HCT116 (cell line): ENCODE measurements at regions not wholly inside any gene's neighbourhood (a gene's known extent, or its start where the extent isn't known, plus 50 kb on each side); places are given as distances from the start of the nearest gene placed in this dataset.

Experiments
- CEBPB ChIP-seq: IDR thresholded peaks from 2 replicates; pipeline ENCODE4 v1.6.1; 2012; ENCODE audit warnings: low read depth
- EGR1 ChIP-seq: IDR thresholded peaks from 2 replicates; pipeline ENCODE4 v1.6.1; 2012; ENCODE audit warnings: low read depth
- JUND ChIP-seq: IDR thresholded peaks from 2 replicates; pipeline ENCODE4 v1.6.1; 2012
- POLR2A ChIP-seq: IDR thresholded peaks from 2 replicates; pipeline ENCODE4 v1.7.0; 2011; ENCODE audit warnings: borderline replicate concordance; ENCODE audit not compliant: insufficient read depth, insufficient read length; ENCODE audit errors: extremely low read depth
- RAD21 ChIP-seq: IDR thresholded peaks from 2 replicates; pipeline ENCODE4 v1.6.1; 2012; ENCODE audit warnings: low read depth, mild to moderate bottlenecking
- SP1 ChIP-seq: IDR thresholded peaks from 2 replicates; pipeline ENCODE4 v1.6.1; 2012; ENCODE audit warnings: low read depth
- YY1 ChIP-seq: IDR thresholded peaks from 2 replicates; pipeline ENCODE4 v1.6.1; 2011; ENCODE audit warnings: low read length, low read depth, moderate library complexity, mild to moderate bottlenecking; ENCODE audit not compliant: insufficient replicate concordance; ENCODE audit errors: extremely low read depth
- TF ChIP-seq, protein P1 (sequence below), 3 experiments: fragments of 200-600 bp in 1 of 3; sonication (generic) in 1 of 3; IDR thresholded peaks in 2 of 3; conservative IDR thresholded peaks in 1 of 3; 2 replicates each; pipeline ENCODE4 v1.5.1; 2012 to 2017; ENCODE audit warnings: low read depth in 2 of 3, low read length in 2 of 3, antibody characterized with exemption in 1 of 3, borderline replicate concordance in 1 of 3, control low read depth in 1 of 3, mild to moderate bottlenecking in 1 of 3, mixed read lengths in 1 of 3, mixed run types in 1 of 3, moderate library complexity in 1 of 3; ENCODE audit not compliant: insufficient read depth in 1 of 3
- TF ChIP-seq, protein P2 (sequence below): IDR thresholded peaks from 2 replicates; pipeline ENCODE4 v1.6.1; 2012; ENCODE audit warnings: low read depth

DNA sequence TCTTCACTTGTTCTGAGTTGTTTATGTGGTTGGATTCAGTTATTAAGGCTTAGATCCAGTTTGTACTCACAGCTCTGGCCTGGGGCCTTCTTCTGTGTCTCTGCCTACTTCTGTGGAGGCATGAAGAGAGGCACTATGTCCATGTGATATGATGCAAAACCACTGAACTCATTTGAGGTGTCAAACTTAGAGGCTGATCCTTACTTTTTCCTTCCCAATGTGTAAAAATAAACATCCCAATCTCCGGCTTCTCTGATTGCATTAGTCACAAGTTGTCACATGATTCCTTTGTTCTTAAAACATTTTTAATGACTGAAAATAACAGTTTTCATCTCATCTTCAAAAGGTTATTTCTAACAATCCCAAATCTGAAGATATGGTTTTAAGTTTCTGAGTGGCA lies 276.0 kb upstream of the RGMB start:
- no peak for TF ChIP-seq POLR2A
- no peak for TF ChIP-seq YY1
- no peak for TF ChIP-seq RAD21
- TF ChIP-seq, protein P1, sequence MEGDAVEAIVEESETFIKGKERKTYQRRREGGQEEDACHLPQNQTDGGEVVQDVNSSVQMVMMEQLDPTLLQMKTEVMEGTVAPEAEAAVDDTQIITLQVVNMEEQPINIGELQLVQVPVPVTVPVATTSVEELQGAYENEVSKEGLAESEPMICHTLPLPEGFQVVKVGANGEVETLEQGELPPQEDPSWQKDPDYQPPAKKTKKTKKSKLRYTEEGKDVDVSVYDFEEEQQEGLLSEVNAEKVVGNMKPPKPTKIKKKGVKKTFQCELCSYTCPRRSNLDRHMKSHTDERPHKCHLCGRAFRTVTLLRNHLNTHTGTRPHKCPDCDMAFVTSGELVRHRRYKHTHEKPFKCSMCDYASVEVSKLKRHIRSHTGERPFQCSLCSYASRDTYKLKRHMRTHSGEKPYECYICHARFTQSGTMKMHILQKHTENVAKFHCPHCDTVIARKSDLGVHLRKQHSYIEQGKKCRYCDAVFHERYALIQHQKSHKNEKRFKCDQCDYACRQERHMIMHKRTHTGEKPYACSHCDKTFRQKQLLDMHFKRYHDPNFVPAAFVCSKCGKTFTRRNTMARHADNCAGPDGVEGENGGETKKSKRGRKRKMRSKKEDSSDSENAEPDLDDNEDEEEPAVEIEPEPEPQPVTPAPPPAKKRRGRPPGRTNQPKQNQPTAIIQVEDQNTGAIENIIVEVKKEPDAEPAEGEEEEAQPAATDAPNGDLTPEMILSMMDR (IDR thresholded peaks at IDR 0.05 in 2 of 3, conservative IDR thresholded peaks at IDR 0.05 in 1 of 3; ENCODE audit: borderline replicate concordance in 1 of 3, insufficient read depth in 1 of 3, low read depth in 2 of 3, low read length in 2 of 3): no peak
- no peak for TF ChIP-seq JUND
- no peak for TF ChIP-seq SP1
- TF ChIP-seq CEBPB: no peak
- TF ChIP-seq EGR1: no peak
- TF ChIP-seq, protein P2, sequence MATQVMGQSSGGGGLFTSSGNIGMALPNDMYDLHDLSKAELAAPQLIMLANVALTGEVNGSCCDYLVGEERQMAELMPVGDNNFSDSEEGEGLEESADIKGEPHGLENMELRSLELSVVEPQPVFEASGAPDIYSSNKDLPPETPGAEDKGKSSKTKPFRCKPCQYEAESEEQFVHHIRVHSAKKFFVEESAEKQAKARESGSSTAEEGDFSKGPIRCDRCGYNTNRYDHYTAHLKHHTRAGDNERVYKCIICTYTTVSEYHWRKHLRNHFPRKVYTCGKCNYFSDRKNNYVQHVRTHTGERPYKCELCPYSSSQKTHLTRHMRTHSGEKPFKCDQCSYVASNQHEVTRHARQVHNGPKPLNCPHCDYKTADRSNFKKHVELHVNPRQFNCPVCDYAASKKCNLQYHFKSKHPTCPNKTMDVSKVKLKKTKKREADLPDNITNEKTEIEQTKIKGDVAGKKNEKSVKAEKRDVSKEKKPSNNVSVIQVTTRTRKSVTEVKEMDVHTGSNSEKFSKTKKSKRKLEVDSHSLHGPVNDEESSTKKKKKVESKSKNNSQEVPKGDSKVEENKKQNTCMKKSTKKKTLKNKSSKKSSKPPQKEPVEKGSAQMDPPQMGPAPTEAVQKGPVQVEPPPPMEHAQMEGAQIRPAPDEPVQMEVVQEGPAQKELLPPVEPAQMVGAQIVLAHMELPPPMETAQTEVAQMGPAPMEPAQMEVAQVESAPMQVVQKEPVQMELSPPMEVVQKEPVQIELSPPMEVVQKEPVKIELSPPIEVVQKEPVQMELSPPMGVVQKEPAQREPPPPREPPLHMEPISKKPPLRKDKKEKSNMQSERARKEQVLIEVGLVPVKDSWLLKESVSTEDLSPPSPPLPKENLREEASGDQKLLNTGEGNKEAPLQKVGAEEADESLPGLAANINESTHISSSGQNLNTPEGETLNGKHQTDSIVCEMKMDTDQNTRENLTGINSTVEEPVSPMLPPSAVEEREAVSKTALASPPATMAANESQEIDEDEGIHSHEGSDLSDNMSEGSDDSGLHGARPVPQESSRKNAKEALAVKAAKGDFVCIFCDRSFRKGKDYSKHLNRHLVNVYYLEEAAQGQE: no peak
